Trophoblast cell (in vitro differentiated cells and primary cell): ENCODE measurements at regions not wholly inside any gene's neighbourhood (a gene's known extent, or its start where the extent isn't known, plus 50 kb on each side); places are given as distances from the start of the nearest gene placed in this dataset.

ENCODE experiments used
- DNase-seq, 2 donors: peaks; one replicate each; pipeline ENCODE4 v3.0.0-alpha.2; 2016
- H2AFZ ChIP-seq: 2 replicates; pipeline ENCODE4 v1.6.1; 2013; ENCODE audit warnings: low read length, moderate library complexity, mild to moderate bottlenecking; ENCODE audit not compliant: insufficient read depth, poor library complexity
- H2AK5ac ChIP-seq: 2 replicates; pipeline ENCODE4 v1.6.1; 2013; ENCODE audit warnings: mild to moderate bottlenecking, low read length
- H2BK120ac ChIP-seq: 2 replicates; pipeline ENCODE4 v1.6.1; 2013; ENCODE audit warnings: low read length, mild to moderate bottlenecking, moderate library complexity; ENCODE audit not compliant: insufficient read depth, poor library complexity
- H2BK12ac ChIP-seq: 2 replicates; pipeline ENCODE4 v1.6.1; 2013; ENCODE audit warnings: mild to moderate bottlenecking, low read length, moderate library complexity
- H2BK5ac ChIP-seq: 2 replicates; pipeline ENCODE4 v1.6.1; 2013; ENCODE audit warnings: low read length, low read depth, moderate library complexity, mild to moderate bottlenecking; ENCODE audit not compliant: poor library complexity
- H3K14ac ChIP-seq: 2 replicates; pipeline ENCODE4 v1.6.1; 2013; ENCODE audit warnings: mild to moderate bottlenecking, low read length
- H3K18ac ChIP-seq: 2 replicates; pipeline ENCODE4 v1.6.1; 2013; ENCODE audit warnings: mild to moderate bottlenecking, low read length
- H3K23ac ChIP-seq: 2 replicates; pipeline ENCODE4 v1.6.1; 2013; ENCODE audit warnings: low read length
- H3K27ac ChIP-seq: 2 replicates; pipeline ENCODE4 v1.5.1; 2013; ENCODE audit warnings: low read depth, mild to moderate bottlenecking, inconsistent platforms, low read length, moderate library complexity
- H3K27me3 ChIP-seq: 2 replicates; pipeline ENCODE4 v1.6.1; 2013; ENCODE audit warnings: inconsistent platforms, mild to moderate bottlenecking, low read length, moderate library complexity; ENCODE audit not compliant: insufficient read depth
- H3K36me3 ChIP-seq, 2 experiments: 1 replicate in 1 of 2; 2 replicates in 1 of 2; pipeline ENCODE4 v1.6.1; 2013; ENCODE audit warnings: low read length in 2 of 2, mild to moderate bottlenecking in 2 of 2, moderate library complexity in 1 of 2; ENCODE audit not compliant: insufficient read depth in 2 of 2, control insufficient read depth in 1 of 2
- H3K4ac ChIP-seq: 2 replicates; pipeline ENCODE4 v1.6.1; 2013; ENCODE audit warnings: low read depth, mild to moderate bottlenecking, low read length, moderate library complexity
- H3K4me1 ChIP-seq, 2 experiments: 1 replicate in 1 of 2; 2 replicates in 1 of 2; pipeline ENCODE4 v1.6.1; 2013; ENCODE audit warnings: low read length in 2 of 2, mild to moderate bottlenecking in 2 of 2, moderate library complexity in 1 of 2; ENCODE audit not compliant: insufficient read depth in 2 of 2, control insufficient read depth in 1 of 2
- H3K4me2 ChIP-seq: 2 replicates; pipeline ENCODE4 v1.6.1; 2013; ENCODE audit warnings: inconsistent platforms, mild to moderate bottlenecking, low read length, moderate library complexity
- H3K4me3 ChIP-seq: 2 replicates; pipeline ENCODE4 v1.5.1; 2013; ENCODE audit warnings: mild to moderate bottlenecking, low read depth, low read length, inconsistent platforms
- H3K79me1 ChIP-seq: one replicate; pipeline ENCODE4 v1.6.1; 2013; ENCODE audit warnings: low read length
- H3K79me2 ChIP-seq: 2 replicates; pipeline ENCODE4 v1.6.1; 2013; ENCODE audit warnings: low read length, mild to moderate bottlenecking; ENCODE audit not compliant: control insufficient read depth, insufficient read depth, poor library complexity
- H3K9ac ChIP-seq: 2 replicates; pipeline ENCODE4 v1.6.1; 2013; ENCODE audit warnings: mild to moderate bottlenecking, low read length
- H3K9me3 ChIP-seq: 2 replicates; pipeline ENCODE4 v1.6.1; 2013; ENCODE audit warnings: low read depth, mild to moderate bottlenecking, control low read depth, inconsistent platforms, low read length; ENCODE audit not compliant: insufficient read depth
- H4K12ac ChIP-seq: 2 replicates; pipeline ENCODE4 v1.6.1; 2013; ENCODE audit warnings: low read depth, mild to moderate bottlenecking, low read length, moderate library complexity
- H4K8ac ChIP-seq: 2 replicates; pipeline ENCODE4 v1.6.1; 2013; ENCODE audit warnings: low read depth, mild to moderate bottlenecking, low read length, moderate library complexity
- H4K91ac ChIP-seq: one replicate; pipeline ENCODE4 v1.6.1; 2013; ENCODE audit warnings: low read depth, mild to moderate bottlenecking, low read length, moderate library complexity
- WGBS: extraction: QIAGEN DNeasy Blood & Tissue Kit; methylation state at CpG from one replicate; pipeline ENCODE4 v1.1.7; 2013; ENCODE audit warnings: missing lambda C conversion rate; ENCODE audit not compliant: insufficient read length, insufficient coverage; ENCODE audit errors: extremely low coverage; 5-methylcytosine and 5-hydroxymethylcytosine counted together

- H3K14ac ChIP-seq, result no peak overlapping the region
- H2AFZ ChIP-seq, result no peak overlapping the region
- no peak overlapping the region for H3K9ac ChIP-seq
- no peak overlapping the region for H2BK120ac ChIP-seq
- H3K23ac ChIP-seq, result no peak overlapping the region
- no peak overlapping the region for H4K8ac ChIP-seq
- no peak overlapping the region for H3K18ac ChIP-seq
- H3K4ac ChIP-seq, result no peak overlapping the region
- H3K36me3 ChIP-seq, result no peaks in the 10 kb centered on the region
- H3K4me2 ChIP-seq, result no peak overlapping the region
- H2BK5ac ChIP-seq, result no peak overlapping the region
- H3K27me3 ChIP-seq, result no peaks in the 10 kb centered on the region
- no peak overlapping the region for H4K12ac ChIP-seq
- H4K91ac ChIP-seq, result no peak overlapping the region
- H2AK5ac ChIP-seq, result no peak overlapping the region
- H3K79me2 ChIP-seq, result no peaks in the 10 kb centered on the region
- H2BK12ac ChIP-seq, result no peak overlapping the region
- H3K27ac ChIP-seq, result no peak overlapping the region
- H3K4me1 ChIP-seq, result no peaks in the 10 kb centered on the region
- H3K79me1 ChIP-seq, result no peaks in the 10 kb centered on the region
- H3K4me3 ChIP-seq, result no peak overlapping the region
- H3K9me3 ChIP-seq, result no peaks in the 10 kb centered on the region
- peak; percentile 26 to 82 for DNase-seq
These were observed 99.9 kb upstream of the SERBP1 start for GRCh38 chr1:67530071-67530470.

GRCh38 chr1:67532452-67533216, 102.4 kb upstream of the SERBP1 start:
- Histone ChIP-seq H3K23ac (no peak overlapping the region), H3K27ac (no peak overlapping the region), H2BK12ac (no peak overlapping the region), H3K79me1 (no peaks in the 10 kb centered on the region), H4K8ac (no peak overlapping the region), H3K79me2 (no peaks in the 10 kb centered on the region), H3K18ac (no peak overlapping the region), H4K12ac (no peak overlapping the region), H2BK120ac (no peak overlapping the region), H3K9ac (no peak overlapping the region), H3K4me1 (no peaks in the 10 kb centered on the region), H3K27me3 (no peaks in the 10 kb centered on the region), H2AK5ac (no peak overlapping the region), H3K14ac (no peak overlapping the region), H4K91ac (no peak overlapping the region), H2BK5ac (no peak overlapping the region), H3K4me2 (no peak overlapping the region), H3K4me3 (no peak overlapping the region), H2AFZ (no peak overlapping the region), H3K36me3 (no peaks in the 10 kb centered on the region), H3K9me3 (no peaks in the 10 kb centered on the region), H3K4ac (no peak overlapping the region)
- no CpG with 5 or more reads among the region's 7 CpGs for WGBS
- DNase-seq, result peak; percentile 49 to 90

- Histone ChIP-seq H3K27ac (no peak overlapping the region), H3K27me3 (no peaks in the 10 kb centered on the region), H3K4me2 (no peak overlapping the region), H3K4me1 (no peaks in the 10 kb centered on the region), H3K23ac (no peak overlapping the region), H3K79me2 (no peaks in the 10 kb centered on the region), H2BK5ac (no peak overlapping the region), H3K9ac (no peak overlapping the region), H4K8ac (no peak overlapping the region), H2AFZ (no peak overlapping the region), H4K91ac (no peak overlapping the region), H2BK120ac (no peak overlapping the region), H3K4me3 (no peak overlapping the region), H4K12ac (no peak overlapping the region), H3K9me3 (no peaks in the 10 kb centered on the region), H3K79me1 (no peaks in the 10 kb centered on the region), H3K18ac (no peak overlapping the region), H3K14ac (no peak overlapping the region), H3K4ac (no peak overlapping the region), H3K36me3 (no peaks in the 10 kb centered on the region), H2AK5ac (no peak overlapping the region), H2BK12ac (no peak overlapping the region)
- WGBS, result no CpG with 5 or more reads among the region's 2 CpGs
- DNase-seq, result no peak
These were observed 104.4 kb upstream of the SERBP1 start for GRCh38 chr1:67534627-67535065.

- H3K27ac ChIP-seq, result no peak overlapping the region
- no peak overlapping the region for H3K18ac ChIP-seq
- peak; percentile 62 to 92 for DNase-seq
- no peak overlapping the region for H4K12ac ChIP-seq
- no peak overlapping the region for H3K14ac ChIP-seq
- no peak overlapping the region for H4K91ac ChIP-seq
- H2BK5ac ChIP-seq, result no peak overlapping the region
- H3K4me3 ChIP-seq, result no peak overlapping the region
- no CpG with 5 or more reads among the region's 5 CpGs for WGBS
- no peak overlapping the region for H2BK12ac ChIP-seq
- H2AK5ac ChIP-seq, result no peak overlapping the region
- H3K9ac ChIP-seq, result no peak overlapping the region
- no peaks in the 10 kb centered on the region for H3K9me3 ChIP-seq
- H3K4me1 ChIP-seq, result no peaks in the 10 kb centered on the region
- no peak overlapping the region for H3K4ac ChIP-seq
- no peaks in the 10 kb centered on the region for H3K79me1 ChIP-seq
- H3K4me2 ChIP-seq, result no peak overlapping the region
- H2BK120ac ChIP-seq, result no peak overlapping the region
- no peaks in the 10 kb centered on the region for H3K36me3 ChIP-seq
- H4K8ac ChIP-seq, result no peak overlapping the region
- no peak overlapping the region for H2AFZ ChIP-seq
- H3K27me3 ChIP-seq, result no peaks in the 10 kb centered on the region
- no peaks in the 10 kb centered on the region for H3K79me2 ChIP-seq
- no peak overlapping the region for H3K23ac ChIP-seq
These were observed 105.3 kb upstream of the SERBP1 start for GRCh38 chr1:67535474-67535873.
